ENCODE measurements at regions not wholly inside any gene's neighbourhood (a gene's known extent, or its start where the extent isn't known, plus 50 kb on each side); places are given as distances from the start of the nearest gene placed in this dataset.

DNA sequence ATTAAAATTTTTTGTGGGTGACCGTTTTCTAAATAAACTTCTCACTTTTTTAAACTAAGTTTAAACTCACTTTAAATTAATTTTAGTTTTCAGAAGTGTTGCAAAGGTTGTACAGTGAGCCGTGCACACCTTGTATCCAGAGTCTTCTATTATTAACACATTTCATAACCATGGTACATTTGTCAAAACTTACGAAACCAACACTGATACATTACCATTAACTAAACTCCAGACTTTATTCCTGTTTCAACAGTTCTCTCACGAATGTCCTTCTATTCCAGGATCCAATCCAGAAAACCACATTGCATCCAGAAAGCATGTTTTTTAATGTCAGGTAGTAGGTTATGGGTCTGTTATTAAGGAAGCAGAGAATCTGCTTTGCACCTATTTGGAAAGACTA lies 319.9 kb downstream of the CBLN4 start:
- TF ChIP-seq, protein P1, sequence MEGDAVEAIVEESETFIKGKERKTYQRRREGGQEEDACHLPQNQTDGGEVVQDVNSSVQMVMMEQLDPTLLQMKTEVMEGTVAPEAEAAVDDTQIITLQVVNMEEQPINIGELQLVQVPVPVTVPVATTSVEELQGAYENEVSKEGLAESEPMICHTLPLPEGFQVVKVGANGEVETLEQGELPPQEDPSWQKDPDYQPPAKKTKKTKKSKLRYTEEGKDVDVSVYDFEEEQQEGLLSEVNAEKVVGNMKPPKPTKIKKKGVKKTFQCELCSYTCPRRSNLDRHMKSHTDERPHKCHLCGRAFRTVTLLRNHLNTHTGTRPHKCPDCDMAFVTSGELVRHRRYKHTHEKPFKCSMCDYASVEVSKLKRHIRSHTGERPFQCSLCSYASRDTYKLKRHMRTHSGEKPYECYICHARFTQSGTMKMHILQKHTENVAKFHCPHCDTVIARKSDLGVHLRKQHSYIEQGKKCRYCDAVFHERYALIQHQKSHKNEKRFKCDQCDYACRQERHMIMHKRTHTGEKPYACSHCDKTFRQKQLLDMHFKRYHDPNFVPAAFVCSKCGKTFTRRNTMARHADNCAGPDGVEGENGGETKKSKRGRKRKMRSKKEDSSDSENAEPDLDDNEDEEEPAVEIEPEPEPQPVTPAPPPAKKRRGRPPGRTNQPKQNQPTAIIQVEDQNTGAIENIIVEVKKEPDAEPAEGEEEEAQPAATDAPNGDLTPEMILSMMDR (IDR thresholded peaks at IDR 0.05), result no peak
- TF ChIP-seq POLR2AphosphoS5 (IDR thresholded peaks at IDR 0.05), result no peak

Data from prostate gland (tissue), 2 donors.